Hypothalamus (tissue), 51 donors: ENCODE measurements at regions not wholly inside any gene's neighbourhood (a gene's known extent, or its start where the extent isn't known, plus 50 kb on each side); places are given as distances from the start of the nearest gene placed in this dataset.

Experiments used
- DNase-seq, 51 donors: peaks; one replicate each; lab custom pipeline; 2025; lab: John Stamatoyannopoulos, UW

DNA sequence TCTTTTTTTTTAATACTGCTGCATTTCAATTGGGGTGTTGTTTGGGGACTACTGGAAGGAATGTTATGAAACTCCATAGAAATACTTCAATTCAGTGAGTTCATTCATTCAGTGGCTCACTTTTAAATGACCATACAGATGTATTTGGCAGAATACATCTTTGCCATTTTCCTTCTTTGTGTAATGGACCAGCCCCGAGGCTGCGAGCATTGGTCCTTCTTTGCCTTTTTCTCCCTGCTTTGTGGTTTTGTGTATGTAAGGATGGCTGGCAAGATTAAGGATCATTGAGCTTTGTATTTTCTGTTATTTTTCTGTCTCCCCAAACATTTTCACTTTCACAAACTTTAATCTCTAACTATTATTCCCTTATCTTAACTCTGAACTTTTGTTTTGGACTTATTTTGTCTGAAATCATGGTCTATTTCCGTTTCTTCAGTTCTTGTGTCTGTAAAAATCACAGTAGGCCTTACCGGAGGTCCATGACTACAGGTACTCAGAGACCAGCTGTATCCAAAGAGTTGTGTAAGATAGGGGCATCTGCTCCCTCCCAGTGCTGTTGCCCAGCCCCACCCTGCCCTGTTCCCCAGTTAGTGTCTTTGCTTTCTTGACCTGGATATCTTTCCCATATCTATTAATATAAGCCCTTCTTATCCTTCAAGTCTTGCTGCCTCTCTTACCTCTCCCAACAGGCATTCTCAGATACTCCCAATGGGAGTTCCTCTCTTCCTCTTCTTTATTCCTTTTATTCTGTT lies 154.3 kb upstream of the DMRT1 start:
- DNase-seq = no peak

DNA sequence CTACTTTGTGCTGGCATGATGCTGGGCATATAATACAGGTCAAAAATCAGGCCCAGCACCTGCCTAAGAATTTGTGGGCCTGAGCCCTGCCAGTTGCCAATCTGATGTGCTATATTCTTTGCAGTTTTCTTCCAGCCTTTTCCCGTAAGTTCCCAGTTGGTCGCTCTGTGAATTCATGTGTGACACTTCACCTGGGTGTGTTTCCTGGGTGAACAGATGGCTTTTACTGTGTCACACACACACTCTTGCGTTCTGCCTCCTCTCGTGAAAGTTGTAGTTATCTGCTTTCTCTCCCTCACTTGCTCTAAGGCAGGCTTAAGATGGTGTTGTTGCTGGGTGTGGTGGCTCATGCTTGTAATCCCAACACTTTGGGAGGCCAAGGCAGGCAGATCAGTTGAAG lies 153.5 kb upstream of the DMRT1 start:
- DNase-seq = no peak

DNA sequence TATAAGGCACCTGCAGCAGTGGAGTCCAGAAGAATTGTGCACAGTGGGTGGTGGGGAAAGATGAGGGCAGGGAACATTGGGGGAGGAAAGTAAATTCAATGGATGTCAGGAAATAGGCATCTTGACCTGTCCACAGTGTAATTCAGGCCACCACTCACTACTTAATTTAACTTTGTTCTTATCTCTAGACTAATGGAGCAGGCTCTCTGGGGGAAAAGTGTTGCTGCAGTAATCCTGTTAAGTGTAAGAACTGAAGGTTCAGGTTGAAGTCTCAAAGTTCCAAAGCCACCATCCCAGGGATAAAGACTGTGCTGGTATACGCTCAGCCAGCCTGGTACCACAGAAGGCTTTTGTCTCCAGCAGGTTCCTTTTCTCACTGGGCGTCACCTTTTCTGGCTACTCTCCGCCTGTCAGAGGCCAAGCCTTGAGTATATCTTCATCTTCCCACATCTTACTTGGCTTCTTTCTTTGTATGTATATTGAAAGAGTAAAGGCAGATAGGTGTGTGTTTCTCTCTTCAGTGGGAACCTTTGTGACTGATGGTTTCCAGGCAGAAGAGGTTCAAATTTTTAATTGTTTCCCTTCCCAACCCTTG lies 150.9 kb upstream of the DMRT1 start:
- DNase-seq = no peak

DNA sequence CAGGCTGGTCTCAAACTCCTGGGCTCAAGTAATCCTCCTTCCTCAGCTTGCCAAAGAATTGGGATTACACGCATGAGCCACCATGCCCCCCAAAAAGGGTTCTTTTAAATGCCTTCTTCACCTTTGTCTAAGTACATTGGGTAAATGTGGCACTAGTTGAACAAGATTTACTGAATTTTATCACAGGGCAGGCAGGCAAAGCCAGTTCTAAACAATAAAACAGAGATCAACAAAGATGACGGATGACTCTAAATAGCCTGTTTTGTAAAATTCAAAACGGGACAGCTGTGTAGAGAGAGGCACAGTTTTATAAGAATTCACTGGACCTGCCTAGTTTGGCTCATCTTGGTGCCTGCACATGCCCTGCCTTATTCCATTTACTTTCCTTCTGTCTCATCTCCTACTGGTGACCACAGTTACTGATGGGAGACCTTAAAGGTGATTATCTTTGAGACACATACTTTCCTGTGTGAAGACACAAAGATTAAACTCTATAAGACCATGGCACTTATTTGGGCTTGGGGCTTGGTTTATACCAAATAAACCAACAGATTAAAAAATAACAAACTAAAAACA lies 149.6 kb upstream of the DMRT1 start:
- peak in 1 of 51 donors; percentile 63 for DNase-seq

DNA sequence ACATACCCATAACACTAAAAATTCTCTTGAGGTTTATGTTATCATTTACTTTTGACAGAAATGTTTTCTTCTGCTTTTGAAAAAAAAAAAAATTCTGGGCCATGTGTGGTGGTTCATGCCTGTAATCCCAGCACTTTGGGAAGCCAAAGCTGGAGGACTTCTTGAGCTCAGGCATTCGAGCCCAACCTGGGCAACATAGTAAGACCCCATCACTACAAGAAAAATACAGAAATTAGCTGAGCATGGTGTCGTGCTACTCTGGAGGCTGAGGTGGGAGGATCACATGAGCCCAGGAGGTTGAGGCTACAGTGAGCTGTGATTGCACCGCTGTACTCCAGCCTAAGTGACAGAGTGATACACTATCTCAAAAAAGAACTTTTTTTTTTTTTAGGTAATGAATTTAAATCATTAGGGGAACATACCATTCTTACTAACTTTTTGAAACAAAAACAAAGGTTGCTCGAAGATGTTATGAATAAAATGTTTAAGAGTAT lies 148.8 kb upstream of the DMRT1 start:
- DNase-seq = no peak

DNA sequence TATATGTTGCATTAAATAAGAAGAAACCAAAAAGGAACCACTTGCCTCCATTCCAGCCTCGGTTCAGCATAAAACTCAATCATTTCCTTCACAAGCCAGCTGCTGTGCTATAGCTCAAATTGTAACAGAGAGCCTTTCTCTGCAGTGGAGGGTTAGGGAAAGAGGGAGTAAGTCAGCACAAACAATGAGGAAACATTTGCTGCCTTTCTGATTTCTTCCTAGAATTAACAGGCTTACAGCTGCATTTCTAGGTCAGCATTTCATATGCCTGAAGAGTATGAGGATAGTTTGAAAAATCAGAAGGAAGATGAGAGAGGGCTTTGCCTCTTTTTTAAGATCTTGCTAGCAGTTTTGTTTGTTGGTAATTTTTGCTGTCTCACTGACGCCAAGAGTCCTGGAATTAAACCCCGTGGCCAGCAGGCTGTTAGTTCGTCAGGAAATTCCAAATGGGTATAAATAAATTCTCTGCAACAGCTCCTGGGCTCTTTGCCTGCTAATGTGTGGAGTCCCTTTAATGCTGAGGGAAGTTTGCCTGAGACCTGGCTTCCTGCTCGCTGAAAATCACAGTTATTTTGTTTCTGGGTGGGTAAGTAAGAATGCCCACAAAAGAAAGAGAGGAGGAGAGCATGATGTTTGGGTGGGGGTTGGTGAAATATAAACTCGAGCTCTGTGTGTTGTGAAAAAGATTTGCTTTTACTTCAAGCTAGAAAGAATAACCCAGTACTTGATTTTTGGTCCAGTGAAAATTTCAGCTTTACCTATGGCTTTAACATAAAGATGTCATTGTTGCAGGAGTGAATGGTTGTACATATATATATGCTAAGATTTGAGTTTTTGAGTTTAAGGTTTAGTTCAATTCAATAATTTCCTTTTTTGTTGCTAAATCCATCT lies 148.1 kb upstream of the DMRT1 start:
- DNase-seq = peak in 23 of 51 donors; percentile 14 to 93 (median 52)

DNA sequence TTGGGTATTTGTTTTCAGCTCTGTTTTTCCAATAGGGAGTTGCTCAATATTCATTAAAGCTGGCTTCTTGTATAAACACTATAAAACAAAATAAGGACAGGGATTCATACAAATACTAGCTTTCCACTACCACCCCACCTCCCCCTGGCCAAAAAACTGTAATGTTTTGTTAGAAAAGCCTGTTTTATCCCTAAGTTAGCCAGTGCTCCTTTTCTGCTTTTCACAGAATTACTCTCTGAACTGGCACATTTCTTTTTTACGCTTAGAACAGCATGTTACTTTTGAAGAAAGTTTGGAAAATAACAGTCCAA lies 147.4 kb upstream of the DMRT1 start:
- no peak for DNase-seq

DNA sequence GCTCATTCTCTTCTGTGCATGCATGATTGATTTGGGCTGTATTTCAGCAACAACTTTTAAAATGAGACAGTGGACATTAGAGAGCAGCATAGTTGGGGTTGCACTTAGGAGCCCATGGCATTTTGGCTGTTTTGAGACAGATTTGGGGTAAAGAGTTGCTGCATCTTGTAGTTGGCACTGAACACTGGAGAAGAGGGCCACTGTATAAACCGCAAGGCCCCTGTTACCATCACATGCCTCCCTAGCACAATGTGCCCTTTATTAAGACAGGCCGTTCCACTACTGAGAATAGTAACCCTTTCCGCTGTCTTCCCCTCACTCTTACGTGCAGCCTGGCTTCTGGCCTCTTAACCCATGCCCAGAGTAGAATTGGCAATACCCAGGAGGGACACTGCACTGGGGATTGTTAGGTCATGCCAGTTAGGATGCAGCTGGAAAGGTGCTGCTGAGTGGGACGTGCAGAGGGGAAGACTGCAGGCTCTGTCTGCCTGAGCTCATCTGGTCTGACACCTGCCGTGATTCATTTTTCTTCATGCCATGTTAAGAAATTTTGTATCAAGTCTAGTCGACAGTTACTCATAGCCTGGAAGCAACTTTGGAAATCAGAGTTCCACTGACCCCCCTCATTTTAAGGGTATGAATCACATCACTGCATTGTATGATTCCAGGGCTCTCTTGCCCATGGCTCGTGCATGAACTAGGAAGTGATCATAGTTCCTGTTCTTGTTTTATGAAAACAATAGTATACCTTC lies 146.9 kb upstream of the DMRT1 start:
- DNase-seq = peak in 38 of 51 donors; percentile 21 to 90 (median 56)

DNA sequence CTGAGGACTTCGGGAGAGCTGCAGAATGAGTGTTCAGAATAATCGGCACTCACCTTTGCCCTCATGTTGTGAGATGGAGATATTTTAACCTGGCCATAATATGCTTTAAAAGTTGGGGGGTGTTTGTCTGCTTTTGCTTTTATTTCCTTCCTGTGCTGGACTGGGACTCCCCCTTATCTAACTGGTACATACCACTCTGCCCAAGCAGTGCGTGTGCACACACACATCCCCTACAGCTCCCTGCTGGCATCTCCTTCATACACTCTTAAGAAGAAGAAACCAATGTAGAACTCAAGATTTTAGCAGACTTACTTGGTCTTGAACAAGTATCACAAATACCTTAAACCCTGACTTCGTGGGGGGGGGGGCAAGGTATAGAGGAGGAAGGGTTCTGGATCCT lies 146.2 kb upstream of the DMRT1 start:
- DNase-seq = no peak

DNA sequence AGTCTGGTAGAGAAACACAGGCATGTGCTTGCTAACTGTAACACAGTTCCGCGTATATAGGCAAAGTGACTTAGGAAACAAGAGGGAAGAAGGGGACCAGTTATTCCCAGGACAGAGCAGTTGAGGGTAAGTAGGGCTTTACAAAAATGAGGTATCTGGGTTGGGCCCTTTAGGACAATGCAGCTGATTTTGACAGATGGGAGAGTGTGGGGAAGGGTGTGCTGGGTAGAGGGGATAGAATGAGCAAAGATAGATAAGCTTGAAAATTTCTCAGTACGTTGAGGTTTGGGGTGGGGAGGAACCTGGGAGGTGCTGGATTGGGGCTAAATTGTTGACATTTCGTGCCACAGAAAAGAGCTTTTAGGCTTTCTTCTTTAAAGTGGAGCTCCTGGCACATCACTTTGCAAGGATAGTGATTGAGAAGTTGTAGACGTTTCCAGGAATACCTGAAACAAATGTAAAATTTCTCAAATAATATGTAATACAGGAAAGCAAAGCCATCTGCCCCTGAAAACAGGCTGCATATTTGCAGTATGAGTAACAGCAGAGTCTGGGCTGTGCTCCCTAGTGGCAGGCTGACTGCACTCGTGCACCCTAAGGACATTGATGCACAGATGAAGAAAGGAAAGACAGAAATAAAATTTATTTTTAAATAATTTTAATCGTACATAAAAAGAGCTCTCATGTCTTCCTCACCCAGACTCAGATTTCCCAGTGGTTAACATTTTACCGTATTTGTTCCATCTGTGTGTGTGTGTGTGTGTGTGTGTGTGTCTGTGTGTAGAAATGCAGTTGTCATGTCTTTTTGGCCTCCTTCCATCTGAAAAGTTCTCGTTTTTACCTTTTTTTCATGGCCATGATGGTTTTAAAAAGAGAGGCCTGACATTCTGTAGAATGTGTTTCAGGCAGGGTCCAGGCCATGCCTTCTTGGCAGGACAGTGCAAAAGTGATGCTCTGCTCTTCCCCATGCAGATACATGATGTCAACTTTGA lies 144.9 kb upstream of the DMRT1 start:
- peak in 11 of 51 donors; percentile 28 to 70 (median 35) for DNase-seq

DNA sequence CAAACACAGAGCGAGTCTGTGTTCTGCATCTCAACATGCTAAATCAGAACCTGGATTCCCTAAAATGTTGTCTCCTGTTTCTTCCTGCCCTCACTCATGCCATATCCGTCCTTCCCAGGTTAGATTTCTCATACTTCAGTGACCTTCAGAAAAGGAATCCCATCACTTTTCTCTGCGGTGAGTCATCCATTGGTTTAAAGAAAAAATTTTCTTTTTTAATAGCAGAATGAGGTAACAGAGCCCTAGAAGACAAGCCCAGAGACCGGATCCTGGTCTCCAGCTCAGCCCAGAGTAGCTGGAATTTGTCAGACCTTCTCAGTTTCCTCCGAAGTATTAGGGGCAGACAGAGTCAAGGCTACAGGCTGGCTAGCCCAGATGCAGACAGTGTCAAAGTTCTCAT lies 143.2 kb upstream of the DMRT1 start:
- DNase-seq = no peak

DNA sequence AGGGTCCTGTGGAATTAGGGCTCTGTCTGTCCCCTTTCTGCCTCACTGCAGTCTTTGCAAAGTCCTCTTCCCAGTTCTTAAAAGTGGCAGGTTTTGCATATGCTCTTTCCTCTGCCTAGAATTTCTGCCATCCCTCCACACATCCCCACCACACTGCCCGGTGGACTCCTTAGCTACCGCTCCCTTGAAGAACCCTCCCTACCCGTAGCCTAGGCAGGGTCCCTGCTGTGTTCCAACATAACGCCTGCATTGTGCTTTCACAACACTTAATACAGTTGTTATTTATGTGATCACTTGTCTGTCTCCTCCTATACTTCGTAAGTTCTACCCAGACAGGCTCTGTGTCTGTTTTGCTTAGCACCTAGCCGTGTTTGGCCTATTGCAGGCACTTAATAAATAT lies 142.5 kb upstream of the DMRT1 start:
- DNase-seq = no peak

DNA sequence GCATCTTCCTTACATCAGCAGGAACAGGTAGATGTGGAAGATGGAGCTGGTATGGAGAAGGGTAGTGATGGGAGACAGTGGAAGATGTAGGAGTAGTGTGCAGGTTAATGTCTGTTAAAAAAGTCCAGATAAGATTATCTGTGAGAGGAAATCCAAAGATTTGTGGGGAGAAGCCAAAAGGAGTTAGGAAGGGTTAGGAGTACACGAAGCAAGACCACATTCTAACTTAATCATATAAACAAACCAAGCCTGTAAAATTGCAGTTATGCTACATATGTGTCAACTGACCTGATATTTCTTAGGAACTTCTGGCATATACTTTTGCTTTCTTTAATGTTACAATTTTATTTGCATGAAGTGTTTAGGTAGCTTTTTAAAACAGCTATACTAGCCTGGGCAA lies 142.1 kb upstream of the DMRT1 start:
- no peak for DNase-seq

DNA sequence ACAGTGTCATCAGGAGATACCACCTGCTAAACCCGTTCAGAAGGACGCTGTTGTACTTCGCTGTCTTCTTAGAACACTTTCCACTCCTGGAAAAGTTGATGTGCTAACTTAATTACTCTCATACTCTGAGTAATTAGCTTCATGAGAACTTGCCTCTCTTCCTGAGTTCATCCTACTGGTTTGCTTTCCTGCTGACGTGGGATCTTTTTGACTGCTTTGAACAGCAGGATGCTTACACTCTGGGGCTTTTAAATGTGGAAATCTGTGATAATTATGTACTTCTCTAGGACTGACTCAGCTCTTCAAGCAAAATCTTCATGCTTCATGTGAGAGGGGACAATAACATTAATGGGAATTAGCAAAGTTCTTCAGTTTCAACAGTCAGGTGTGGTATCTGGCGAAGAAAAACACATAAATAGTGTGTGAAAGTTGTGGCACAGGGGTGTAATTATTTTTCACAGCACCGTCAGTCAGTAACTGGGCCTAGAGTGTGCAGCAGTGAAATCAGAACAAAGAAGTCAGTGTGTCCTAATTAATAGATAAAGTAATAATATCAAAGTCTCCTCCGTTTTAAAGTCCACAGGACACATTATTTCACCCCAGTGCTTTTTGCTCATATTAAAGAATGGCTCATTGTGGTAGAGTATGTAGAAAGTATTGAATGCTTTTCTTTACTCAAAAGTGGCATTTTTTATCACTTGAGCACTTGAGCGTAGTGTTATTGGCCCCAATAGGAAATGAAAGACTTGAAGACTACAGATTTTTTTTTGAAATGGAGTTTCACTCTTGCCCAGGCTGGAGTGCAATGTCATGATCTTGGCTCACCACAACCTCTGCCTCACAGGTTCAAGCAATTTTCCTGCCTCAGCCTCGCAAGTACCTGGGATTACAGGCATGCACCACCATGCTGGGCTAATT lies 140.9 kb upstream of the DMRT1 start:
- DNase-seq = no peak

DNA sequence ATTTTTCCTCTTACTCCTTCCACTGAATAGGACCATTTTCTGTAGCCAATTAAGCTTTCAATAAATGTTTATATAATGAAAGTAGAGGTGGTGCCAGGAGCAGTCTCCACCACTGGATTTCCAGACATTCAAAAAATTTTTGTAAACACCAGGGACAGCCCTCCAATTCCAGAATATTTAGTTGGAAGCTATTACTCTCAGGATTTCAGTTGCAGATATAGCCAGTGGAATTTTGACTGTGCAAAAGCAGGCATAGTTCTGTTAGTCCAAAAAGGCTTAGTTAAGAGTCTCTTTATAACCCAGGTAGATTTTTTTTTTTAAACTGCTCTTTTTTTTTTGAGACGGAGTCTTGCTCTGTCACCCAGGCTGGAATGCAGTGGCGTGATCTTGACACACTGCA lies 138.1 kb upstream of the DMRT1 start:
- no peak for DNase-seq

DNA sequence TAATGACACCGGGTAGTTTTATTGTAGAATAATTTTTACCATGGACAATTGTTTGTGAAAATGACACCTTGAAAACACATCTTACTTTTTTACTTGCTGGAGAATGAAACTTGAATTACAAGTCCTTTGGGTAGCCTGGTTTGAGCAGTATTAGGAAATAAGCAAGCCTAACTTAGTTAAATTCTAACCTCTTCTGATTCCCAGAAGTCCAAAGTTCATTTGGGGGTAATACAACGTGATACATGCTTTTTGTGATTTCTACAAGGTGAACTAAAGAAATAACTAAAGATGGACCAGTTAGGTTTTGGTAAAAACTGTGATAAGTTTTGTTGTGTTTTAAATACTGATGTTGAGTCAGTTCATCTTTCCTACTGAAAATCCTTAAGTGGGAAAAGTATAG lies 135.4 kb upstream of the DMRT1 start:
- no peak for DNase-seq

DNA sequence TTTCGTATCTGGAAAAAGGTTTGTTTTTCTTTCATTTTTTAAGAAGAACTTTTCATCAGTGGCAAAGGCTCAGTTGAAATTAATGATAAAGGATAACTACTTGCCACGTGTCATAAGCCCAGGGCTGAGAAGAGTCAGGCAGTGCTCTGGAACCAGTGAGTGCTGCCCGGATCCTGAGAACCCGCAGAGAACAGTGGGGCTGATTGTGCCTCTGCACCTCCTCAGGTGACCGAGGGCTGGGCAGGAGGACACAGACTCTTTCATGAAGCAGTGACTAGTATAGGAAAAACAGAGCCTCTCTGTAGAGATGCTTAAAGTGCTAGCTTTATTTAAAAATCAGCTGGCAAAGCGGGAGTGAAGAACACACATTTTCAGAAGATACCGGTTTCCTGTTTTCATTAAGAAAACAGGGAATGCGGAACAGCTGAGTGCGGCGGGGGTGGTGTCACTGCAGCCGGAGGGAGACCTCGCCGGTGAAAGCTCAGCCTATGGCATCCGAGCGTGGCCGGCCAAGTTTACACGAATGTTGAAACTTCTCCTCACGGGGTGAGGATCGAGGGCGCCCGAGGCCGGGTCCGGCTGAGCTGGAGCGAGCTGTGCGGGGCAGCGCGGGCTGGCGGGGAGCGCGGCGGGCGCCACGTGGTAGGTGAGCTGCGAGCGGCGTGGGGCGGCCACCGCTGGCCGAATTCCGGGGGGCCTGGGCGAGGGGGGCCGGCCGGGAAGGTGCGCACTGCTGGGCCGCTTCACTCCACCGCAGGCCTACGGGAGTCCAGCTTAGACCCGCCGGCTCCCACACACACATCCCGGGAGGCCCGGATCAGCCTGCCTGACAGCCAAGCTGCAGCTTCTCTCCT lies 134.7 kb upstream of the DMRT1 start:
- DNase-seq = peak in 40 of 51 donors; percentile 17 to 86 (median 54)
